ENCODE measurements at regions not wholly inside any gene's neighbourhood (a gene's known extent, or its start where the extent isn't known, plus 50 kb on each side); places are given as distances from the start of the nearest gene placed in this dataset.

DNA sequence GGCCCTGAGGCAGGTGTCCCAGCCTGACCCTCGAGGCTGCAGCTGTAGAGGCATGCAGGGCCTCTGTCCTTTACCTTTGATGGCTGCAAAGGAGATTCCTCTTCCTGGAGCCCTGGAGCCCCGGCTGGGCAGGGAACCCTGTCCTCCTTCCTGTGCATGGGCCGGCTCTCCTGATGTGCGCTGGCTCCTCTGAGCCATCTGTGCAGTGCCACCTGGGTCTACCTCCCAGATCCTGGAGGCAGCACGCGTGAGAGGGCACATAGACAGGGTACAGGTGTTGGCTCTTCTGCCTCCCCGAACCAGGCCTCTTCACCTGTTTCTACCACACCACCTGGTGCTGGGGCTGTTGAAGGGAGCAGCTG, 115.1 kb downstream of the BEGAIN start:
- Histone ChIP-seq H3K4me3 (ENCODE audit: low read length) (no peak overlapping the region), H3K9me3 (ENCODE audit: insufficient read depth, low read length) (no peaks in the 10 kb centered on the region), H3K79me2 (ENCODE audit: low read length) (no peaks in the 10 kb centered on the region), H3K4me1 (ENCODE audit: low read length) (peaks cover 9% of the 10 kb centered on the region), H3K27ac (ENCODE audit: low read length) (no peak overlapping the region), H4K20me1 (ENCODE audit: insufficient read depth, low read length) (no peaks in the 10 kb centered on the region), H2AFZ (ENCODE audit: low read depth, low read length) (no peak overlapping the region), H3K36me3 (replicated peaks; ENCODE audit: low read depth, low read length) (no peaks in the 10 kb centered on the region), H3K4me2 (ENCODE audit: low read length) (no peak overlapping the region), H3K9ac (ENCODE audit: low read length) (no peak overlapping the region), H3K27me3 (ENCODE audit: low read depth, low read length) (no peaks in the 10 kb centered on the region)
- TF ChIP-seq, protein P1, sequence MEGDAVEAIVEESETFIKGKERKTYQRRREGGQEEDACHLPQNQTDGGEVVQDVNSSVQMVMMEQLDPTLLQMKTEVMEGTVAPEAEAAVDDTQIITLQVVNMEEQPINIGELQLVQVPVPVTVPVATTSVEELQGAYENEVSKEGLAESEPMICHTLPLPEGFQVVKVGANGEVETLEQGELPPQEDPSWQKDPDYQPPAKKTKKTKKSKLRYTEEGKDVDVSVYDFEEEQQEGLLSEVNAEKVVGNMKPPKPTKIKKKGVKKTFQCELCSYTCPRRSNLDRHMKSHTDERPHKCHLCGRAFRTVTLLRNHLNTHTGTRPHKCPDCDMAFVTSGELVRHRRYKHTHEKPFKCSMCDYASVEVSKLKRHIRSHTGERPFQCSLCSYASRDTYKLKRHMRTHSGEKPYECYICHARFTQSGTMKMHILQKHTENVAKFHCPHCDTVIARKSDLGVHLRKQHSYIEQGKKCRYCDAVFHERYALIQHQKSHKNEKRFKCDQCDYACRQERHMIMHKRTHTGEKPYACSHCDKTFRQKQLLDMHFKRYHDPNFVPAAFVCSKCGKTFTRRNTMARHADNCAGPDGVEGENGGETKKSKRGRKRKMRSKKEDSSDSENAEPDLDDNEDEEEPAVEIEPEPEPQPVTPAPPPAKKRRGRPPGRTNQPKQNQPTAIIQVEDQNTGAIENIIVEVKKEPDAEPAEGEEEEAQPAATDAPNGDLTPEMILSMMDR (IDR thresholded peaks at IDR 0.05; ENCODE audit: low read depth, low read length), result no peak
- TF ChIP-seq EZH2phosphoT487 (IDR thresholded peaks at IDR 0.05; ENCODE audit: low read depth), result no peak

DNA sequence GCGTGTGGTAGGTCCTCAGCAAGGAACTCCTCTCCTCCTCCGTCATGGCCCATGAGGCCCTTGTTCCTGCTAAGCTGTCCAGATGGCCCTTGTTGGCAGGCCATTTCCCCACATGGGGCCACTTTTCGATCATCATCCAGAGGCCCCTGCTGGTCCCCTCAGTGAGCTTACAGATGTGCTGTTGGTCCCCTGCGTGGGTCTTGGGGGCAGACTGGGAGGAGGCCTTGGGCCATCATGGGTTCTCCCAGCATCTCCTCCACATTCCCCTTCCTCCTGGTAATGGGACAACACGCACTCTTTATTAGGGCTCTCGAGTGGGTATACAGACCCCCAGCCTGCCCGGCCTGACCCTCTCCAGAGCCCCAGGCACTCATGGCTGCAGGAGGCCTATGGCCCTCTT, 114.7 kb downstream of the BEGAIN start:
- Histone ChIP-seq H3K4me1 (ENCODE audit: low read length) (peaks cover 9% of the 10 kb centered on the region), H3K36me3 (replicated peaks; ENCODE audit: low read depth, low read length) (no peaks in the 10 kb centered on the region), H3K4me3 (ENCODE audit: low read length) (no peak overlapping the region), H3K27me3 (ENCODE audit: low read depth, low read length) (no peaks in the 10 kb centered on the region), H3K27ac (ENCODE audit: low read length) (no peak overlapping the region), H3K9me3 (ENCODE audit: insufficient read depth, low read length) (no peaks in the 10 kb centered on the region), H3K9ac (ENCODE audit: low read length) (no peak overlapping the region), H4K20me1 (ENCODE audit: insufficient read depth, low read length) (no peaks in the 10 kb centered on the region), H3K4me2 (ENCODE audit: low read length) (no peak overlapping the region), H3K79me2 (ENCODE audit: low read length) (no peaks in the 10 kb centered on the region), H2AFZ (ENCODE audit: low read depth, low read length) (no peak overlapping the region)
- TF ChIP-seq EZH2phosphoT487 (IDR thresholded peaks at IDR 0.05; ENCODE audit: low read depth), result no peak
- TF ChIP-seq, protein P1 (IDR thresholded peaks at IDR 0.05; ENCODE audit: low read depth, low read length), result no peak

DNA sequence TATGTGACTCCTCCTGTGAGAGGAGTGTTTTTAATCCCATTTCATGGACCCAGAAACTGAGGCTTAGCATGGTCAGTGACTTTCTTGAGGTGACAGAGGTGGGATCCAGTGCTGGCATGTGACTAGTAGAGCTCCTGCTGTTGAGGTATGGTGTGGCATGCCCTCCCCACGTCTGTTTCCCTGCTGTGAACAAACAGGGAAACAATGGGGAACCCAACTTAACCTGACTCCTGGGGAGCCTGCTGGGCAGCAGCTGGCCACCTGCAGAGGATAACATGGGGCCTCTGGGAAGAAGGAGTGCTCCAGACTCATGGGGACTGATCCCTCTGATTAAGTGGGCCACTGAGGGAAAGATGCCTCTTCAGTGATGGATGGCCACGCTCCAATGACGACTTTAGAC, 114.0 kb downstream of the BEGAIN start:
- H4K20me1 ChIP-seq (ENCODE audit: insufficient read depth, low read length), result no peaks in the 10 kb centered on the region
- H2AFZ ChIP-seq (ENCODE audit: low read depth, low read length), result no peak overlapping the region
- H3K4me2 ChIP-seq (ENCODE audit: low read length), result no peak overlapping the region
- H3K4me1 ChIP-seq (ENCODE audit: low read length), result peaks cover 9% of the 10 kb centered on the region
- H3K9ac ChIP-seq (ENCODE audit: low read length), result no peak overlapping the region
- H3K9me3 ChIP-seq (ENCODE audit: insufficient read depth, low read length), result no peaks in the 10 kb centered on the region
- no peak for TF ChIP-seq EZH2phosphoT487 (IDR thresholded peaks at IDR 0.05; ENCODE audit: low read depth)
- TF ChIP-seq, protein P1 (IDR thresholded peaks at IDR 0.05; ENCODE audit: low read depth, low read length), result no peak
- no peaks in the 10 kb centered on the region for H3K79me2 ChIP-seq (ENCODE audit: low read length)
- H3K27ac ChIP-seq (ENCODE audit: low read length), result no peak overlapping the region
- no peaks in the 10 kb centered on the region for H3K27me3 ChIP-seq (ENCODE audit: low read depth, low read length)
- H3K36me3 ChIP-seq (replicated peaks; ENCODE audit: low read depth, low read length), result no peaks in the 10 kb centered on the region
- no peak overlapping the region for H3K4me3 ChIP-seq (ENCODE audit: low read length)

DNA sequence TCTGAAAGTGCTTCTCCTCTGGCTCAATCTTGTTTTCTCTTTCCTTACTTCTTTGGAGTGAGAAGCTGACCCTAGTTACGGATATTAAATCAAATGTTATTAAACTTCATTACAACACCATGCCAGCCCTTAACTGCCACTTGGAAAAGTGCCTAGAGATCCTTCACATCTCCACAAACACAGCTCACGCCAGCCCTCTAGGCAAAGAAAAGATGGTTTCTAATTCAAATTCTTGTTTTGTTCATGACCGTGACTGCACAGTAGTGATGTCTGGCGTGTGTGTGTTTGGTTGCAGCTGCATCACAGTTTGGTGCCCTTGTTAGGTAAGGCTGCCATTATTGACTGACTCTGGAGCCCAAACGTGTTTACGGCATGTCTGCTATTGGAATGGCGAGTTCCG, 113.0 kb downstream of the BEGAIN start:
- Histone ChIP-seq H3K4me2 (ENCODE audit: low read length) (no peak overlapping the region), H3K9me3 (ENCODE audit: insufficient read depth, low read length) (no peaks in the 10 kb centered on the region), H3K79me2 (ENCODE audit: low read length) (no peaks in the 10 kb centered on the region), H3K27me3 (ENCODE audit: low read depth, low read length) (no peaks in the 10 kb centered on the region), H3K4me1 (ENCODE audit: low read length) (peaks cover 9% of the 10 kb centered on the region), H3K4me3 (ENCODE audit: low read length) (no peak overlapping the region), H4K20me1 (ENCODE audit: insufficient read depth, low read length) (no peaks in the 10 kb centered on the region), H3K36me3 (replicated peaks; ENCODE audit: low read depth, low read length) (no peaks in the 10 kb centered on the region), H3K9ac (ENCODE audit: low read length) (no peak overlapping the region), H3K27ac (ENCODE audit: low read length) (no peak overlapping the region), H2AFZ (ENCODE audit: low read depth, low read length) (no peak overlapping the region)
- no peak for TF ChIP-seq EZH2phosphoT487 (IDR thresholded peaks at IDR 0.05; ENCODE audit: low read depth)
- TF ChIP-seq, protein P1 (IDR thresholded peaks at IDR 0.05; ENCODE audit: low read depth, low read length), result no peak

All from OCI-LY3 (cell line).